ENCODE measurements at regions not wholly inside any gene's neighbourhood (a gene's known extent, or its start where the extent isn't known, plus 50 kb on each side); places are given as distances from the start of the nearest gene placed in this dataset.

GRCh38 chr2:118726821-118727220 is 120.6 kb downstream of the EN1 start:
- no peak for TF ChIP-seq YY1 (IDR thresholded peaks at IDR 0.05; ENCODE audit: insufficient read depth, insufficient read length)
- no peak for TF ChIP-seq ZNF274 (IDR thresholded peaks at IDR 0.05; ENCODE audit: low read depth, low read length)

All from NT2/D1 (cell line).